K562 (cell line): ENCODE measurements at regions not wholly inside any gene's neighbourhood (a gene's known extent, or its start where the extent isn't known, plus 50 kb on each side); places are given as distances from the start of the nearest gene placed in this dataset.

ENCODE experiments used
- ARID1B ChIP-seq: fragments of 450-650 bp; IDR thresholded peaks from 2 replicates; pipeline ENCODE4 v1.6.1; 2016; ENCODE audit warnings: antibody characterized with exemption, mild to moderate bottlenecking, inconsistent platforms
- CAMTA2 ChIP-seq: fragments of 250-450 bp; sonication (Bioruptor Pico); conservative IDR thresholded peaks from 2 replicates; pipeline ENCODE4 v1.5.1; 2022
- CBFA2T2 ChIP-seq: fragments of 450-650 bp; conservative IDR thresholded peaks from 2 replicates; pipeline ENCODE4 v1.6.1; 2017; ENCODE audit warnings: mild to moderate bottlenecking
- CCNT2 ChIP-seq: IDR thresholded peaks from 2 replicates; pipeline ENCODE4 v1.6.1; 2011; ENCODE audit warnings: borderline replicate concordance, low read depth, mild to moderate bottlenecking, moderate library complexity, mixed read lengths, low read length; ENCODE audit not compliant: insufficient read length; ENCODE audit errors: extremely low read depth
- CGGBP1 ChIP-seq: fragments of 250-450 bp; sonication (Bioruptor Pico); IDR thresholded peaks from 2 replicates; pipeline ENCODE4 v1.9.0; 2021; ENCODE audit warnings: mild to moderate bottlenecking
- DACH1 ChIP-seq: fragments of 450-650 bp; IDR thresholded peaks from 2 replicates; pipeline ENCODE4 v1.6.1; 2018; ENCODE audit not compliant: partially characterized antibody
- DPF2 ChIP-seq: fragments of 450-650 bp; IDR thresholded peaks from 2 replicates; pipeline ENCODE4 v1.6.1; 2016
- FOS ChIP-seq: IDR thresholded peaks from 3 replicates; pipeline ENCODE4 v1.6.1; 2011; ENCODE audit not compliant: insufficient read length; ENCODE audit errors: extremely low read depth
- HDAC3 ChIP-seq: fragments of 450-650 bp; IDR thresholded peaks from 2 replicates; pipeline ENCODE4 v1.6.1; 2018; ENCODE audit warnings: borderline replicate concordance, mild to moderate bottlenecking, moderate library complexity; ENCODE audit not compliant: partially characterized antibody
- HMBOX1 ChIP-seq: sonication (generic); IDR thresholded peaks from 2 replicates; pipeline ENCODE4 v1.6.1; 2016
- HMG20B ChIP-seq: fragments of 250-450 bp; sonication (Bioruptor Pico); IDR thresholded peaks from 2 replicates; pipeline ENCODE4 v1.5.0; 2021; ENCODE audit warnings: mild to moderate bottlenecking
- JUND ChIP-seq, 2 experiments: IDR thresholded peaks; 2 replicates in 1 of 2; 3 replicates in 1 of 2; pipeline ENCODE4 v1.6.1; 2011; ENCODE audit warnings: borderline replicate concordance in 2 of 2, low read depth in 2 of 2, low read length in 2 of 2, improper control_type of control experiment in 1 of 2, missing biosample characterization in 1 of 2, missing genetic modification characterization in 1 of 2, missing genetic modification reagents in 1 of 2
- NCOA4 ChIP-seq: fragments of 450-650 bp; IDR thresholded peaks from 2 replicates; pipeline ENCODE4 v1.6.1; 2018; ENCODE audit warnings: mild to moderate bottlenecking; ENCODE audit not compliant: partially characterized antibody
- NCOR1 ChIP-seq: fragments of 450-650 bp; IDR thresholded peaks from 2 replicates; pipeline ENCODE4 v1.6.1; 2016; ENCODE audit warnings: mild to moderate bottlenecking, moderate library complexity
- NFE2 ChIP-seq: IDR thresholded peaks from 2 replicates; pipeline ENCODE4 v1.6.1; 2014; ENCODE audit warnings: antibody characterized with exemption, low read depth
- NFIC ChIP-seq: fragments of 450-650 bp; IDR thresholded peaks from 2 replicates; pipeline ENCODE4 v1.6.1; 2017; ENCODE audit warnings: mild to moderate bottlenecking, inconsistent platforms
- RBM17 ChIP-seq: fragments of 200-400 bp; formaldehyde crosslinking; IDR thresholded peaks from 2 replicates; pipeline ENCODE4 v1.6.1; 2017; ENCODE audit warnings: low read depth, mild to moderate bottlenecking, low read length, borderline replicate concordance
- RBM34 ChIP-seq: fragments of 200-400 bp; formaldehyde crosslinking; IDR thresholded peaks from 2 replicates; pipeline ENCODE4 v1.6.1; 2018; ENCODE audit warnings: low read length, borderline replicate concordance; ENCODE audit not compliant: insufficient read depth
- STAG1 ChIP-seq: sonication (generic); formaldehyde crosslinking; IDR thresholded peaks from 2 replicates; pipeline ENCODE4 v1.5.0; 2020; ENCODE audit warnings: missing genetic modification reagents, borderline replicate concordance
- TBP ChIP-seq: optimal IDR thresholded peaks from 2 replicates; pipeline ENCODE3; 2011; ENCODE audit warnings: low read depth, low read length, improper control_type of control experiment
- TFAM ChIP-seq: fragments of 250-450 bp; sonication (Bioruptor Pico); conservative IDR thresholded peaks from 2 replicates; pipeline ENCODE4 v1.5.0; 2021; ENCODE audit warnings: mild to moderate bottlenecking, moderate library complexity
- UBTF ChIP-seq, 2 experiments: IDR thresholded peaks; 2 replicates each; pipeline ENCODE4 v1.6.1; 2012; ENCODE audit warnings: improper control_type of control experiment in 2 of 2, low read depth in 2 of 2, low read length in 2 of 2, borderline replicate concordance in 1 of 2
- ZFP36 ChIP-seq: fragments of 150-350 bp; IDR thresholded peaks from 2 replicates; pipeline ENCODE4 v1.6.1; 2018; ENCODE audit warnings: low read length, low read depth; ENCODE audit not compliant: partially characterized antibody
- ZNF41 ChIP-seq: fragments of 250-450 bp; sonication (Bioruptor Pico); conservative IDR thresholded peaks from 2 replicates; pipeline ENCODE4 v1.4.0; 2020; ENCODE audit warnings: mild to moderate bottlenecking
- ZNF431 ChIP-seq: sonication (generic); formaldehyde crosslinking; IDR thresholded peaks from 2 replicates; pipeline ENCODE4 v1.8.0; 2022; ENCODE audit warnings: mild to moderate bottlenecking, missing genetic modification reagents
- ZNF511 ChIP-seq: sonication (generic); formaldehyde crosslinking; IDR thresholded peaks from 2 replicates; pipeline ENCODE4 v1.8.0; 2022; ENCODE audit warnings: mild to moderate bottlenecking, missing genetic modification reagents
- ZNF586 ChIP-seq: fragments of 450-650 bp; formaldehyde crosslinking; conservative IDR thresholded peaks from 2 replicates; pipeline ENCODE4 v1.4.0; 2020; ENCODE audit warnings: mild to moderate bottlenecking, moderate library complexity
- ZNF764 ChIP-seq: fragments of 250-450 bp; sonication (Bioruptor Pico); IDR thresholded peaks from 2 replicates; pipeline ENCODE4 v1.4.0; 2020; ENCODE audit warnings: low read depth, mild to moderate bottlenecking, moderate library complexity

DNA sequence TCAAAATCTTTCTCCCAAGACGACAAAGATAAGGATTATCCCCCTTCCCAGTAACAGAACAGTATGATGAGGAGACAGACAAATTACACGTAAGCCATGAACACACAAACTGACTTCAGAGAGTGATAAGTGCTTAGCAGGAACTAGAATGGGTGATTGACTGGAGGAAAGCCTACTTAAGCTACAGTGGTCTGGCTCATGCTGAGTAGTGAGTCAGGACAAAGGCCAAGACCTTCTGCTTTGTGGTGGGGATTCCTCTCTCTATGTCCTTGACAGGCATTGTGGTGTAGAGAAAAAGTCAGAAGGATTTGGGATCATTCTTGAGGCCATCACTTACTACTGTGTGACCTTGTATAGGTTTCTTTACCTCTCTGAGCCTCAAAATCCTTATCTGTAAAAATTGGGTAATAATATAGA is 381.9 kb upstream of the CCL2 start (continued):
- no peak for TF ChIP-seq RBM17
- no peak for TF ChIP-seq CAMTA2 (CRISPR knock-in tag)
- TF ChIP-seq HMG20B = no peak
- peak; percentile 63 for TF ChIP-seq HDAC3
- TF ChIP-seq NFE2 = peak; percentile 34; the same call in 1 of the 2 replicates
- no peak for TF ChIP-seq ZNF431 (CRISPR knock-in tag)
- TF ChIP-seq UBTF (IDR thresholded peaks at IDR 0.05; ENCODE audit: borderline replicate concordance in 1 of 2, low read depth in 2 of 2, low read length in 2 of 2) = 0 out of 4 replicates have a peak, but pooled peaks of 1 of the 2 experiments have one; percentile 23
- TF ChIP-seq ZFP36 = peak; percentile 83
- TF ChIP-seq CBFA2T2 = peak; percentile 50
- no peak for TF ChIP-seq TFAM (CRISPR knock-in tag)
- no peak for TF ChIP-seq ZNF586 (CRISPR knock-in tag)
- TF ChIP-seq NCOA4 = no peak
- peak; percentile 67 for TF ChIP-seq HMBOX1
- TF ChIP-seq TBP = peak; percentile 1
- peak; percentile 50 for TF ChIP-seq NCOR1
- TF ChIP-seq ARID1B = peak; percentile 72
- TF ChIP-seq CCNT2 = no peak
- TF ChIP-seq DPF2 = peak; percentile 75
- TF ChIP-seq ZNF764 (CRISPR knock-in tag) = no peak
- TF ChIP-seq ZNF41 (CRISPR knock-in tag) = no peak
- TF ChIP-seq RBM34 = no peak
- TF ChIP-seq JUND (IDR thresholded peaks at IDR 0.05; ENCODE audit: borderline replicate concordance, low read depth, low read length) = peak; percentile 54
- TF ChIP-seq JUND (tag; IDR thresholded peaks at IDR 0.05; ENCODE audit: borderline replicate concordance, low read depth, low read length) = peak; percentile 74; the same call in 1 of the 3 replicates
- TF ChIP-seq DACH1 = peak; percentile 47
- no peak for TF ChIP-seq STAG1
- TF ChIP-seq FOS = no peak
- TF ChIP-seq ZNF511 (CRISPR knock-in tag) = no peak
- TF ChIP-seq CGGBP1 (CRISPR knock-in tag) = no peak
- peak; percentile 37; the same call in 1 of the 2 replicates for TF ChIP-seq NFIC
